B cell (primary cell): ENCODE measurements at regions not wholly inside any gene's neighbourhood (a gene's known extent, or its start where the extent isn't known, plus 50 kb on each side); places are given as distances from the start of the nearest gene placed in this dataset.
A peak's percentile ranks its signal among the peaks of the same experiment; 100 is the strongest.

Source experiments
- ATAC-seq: fragments of 200-7000 bp; cut with Tn5 transposase; one replicate; pipeline ENCODE4 v1.10.0; 2021; ENCODE audit warnings: low read depth, mild to moderate bottlenecking, moderate number of reproducible peaks, moderate library complexity
- CTCF ChIA-PET: fragments of 350-600 bp; sonication (Branson Sonifier 250); formaldehyde crosslinking; loops from one replicate; lab custom pipeline; 2021; ENCODE audit warnings: antibody characterized with exemption, inconsistent platforms; lab: Charles Lee
- POLR2A ChIA-PET: fragments of 350-600 bp; sonication (Branson Sonifier 250); formaldehyde crosslinking; loops from one replicate; lab custom pipeline; 2021; ENCODE audit warnings: antibody characterized with exemption; lab: Charles Lee
- DNase-seq: peaks from one replicate; pipeline ENCODE4 v3.0.0; 2013
- H2AFZ ChIP-seq: 2 replicates; pipeline ENCODE4 v1.6.1; 2012; ENCODE audit warnings: mild to moderate bottlenecking, low read depth, low read length; ENCODE audit not compliant: insufficient read depth, poor library complexity, severe bottlenecking
- H3K27ac ChIP-seq, 2 donors: 1 replicate in 1 of 2; 2 replicates in 1 of 2; pipeline ENCODE4 v1.5.1; 2012 to 2013; ENCODE audit warnings: low read length in 2 of 2, mild to moderate bottlenecking in 2 of 2, moderate library complexity in 1 of 2
- H3K27me3 ChIP-seq, 4 experiments: fragments of 200-600 bp in 1 of 4; sonication (generic) in 1 of 4; replicated peaks in 1 of 4; 1 replicate in 2 of 4; 2 replicates in 2 of 4; pipeline versions ENCODE4 v1.6.1 to v1.7.0; 2013 to 2016; ENCODE audit warnings: low read length in 3 of 4, mild to moderate bottlenecking in 2 of 4, mixed read lengths in 1 of 4, moderate library complexity in 1 of 4; ENCODE audit not compliant: insufficient read depth in 4 of 4, control insufficient read depth in 3 of 4; ENCODE audit errors: control extremely low read depth in 1 of 4
- H3K36me3 ChIP-seq, 2 experiments: replicated peaks in 1 of 2; 1 replicate in 1 of 2; 2 replicates in 1 of 2; pipeline versions ENCODE4 v1.6.1 to v1.7.1; 2013; ENCODE audit warnings: low read length in 1 of 2; ENCODE audit not compliant: insufficient read depth in 2 of 2, control insufficient read depth in 1 of 2; ENCODE audit errors: control extremely low read depth in 1 of 2, extremely low read depth in 1 of 2
- H3K4me1 ChIP-seq, 2 donors: fragments of 200-600 bp in 1 of 2; sonication (generic) in 1 of 2; 1 replicate in 1 of 2; 2 replicates in 1 of 2; pipeline versions ENCODE4 v1.5.1 to v1.6.1; 2013 to 2017; ENCODE audit warnings: low read length in 2 of 2; ENCODE audit not compliant: control insufficient read depth in 2 of 2, insufficient read depth in 2 of 2
- H3K4me2 ChIP-seq: replicated peaks from 2 replicates; pipeline ENCODE3; 2012; ENCODE audit warnings: mild to moderate bottlenecking, low read depth, low read length; ENCODE audit not compliant: poor library complexity, severe bottlenecking
- H3K4me3 ChIP-seq, 5 experiments: fragments of 200-600 bp in 1 of 5; sonication (generic) in 1 of 5; 1 replicate in 3 of 5; 2 replicates in 2 of 5; pipeline versions ENCODE4 v1.5.1 to v1.7.0; 2011 to 2016; ENCODE audit warnings: low read length in 4 of 5, mild to moderate bottlenecking in 4 of 5, low read depth in 2 of 5, control low read depth in 1 of 5, moderate library complexity in 1 of 5; ENCODE audit not compliant: insufficient read depth in 1 of 5; ENCODE audit errors: control extremely low read depth in 1 of 5, extremely low read depth in 1 of 5
- H3K79me2 ChIP-seq: fragments of 200-600 bp; sonication (generic); one replicate; pipeline ENCODE4 v1.6.0; 2016; ENCODE audit warnings: low read length; ENCODE audit not compliant: control insufficient read depth, insufficient read depth
- H3K9ac ChIP-seq: fragments of 200-600 bp; sonication (generic); 2 replicates; pipeline ENCODE4 v1.6.1; 2017; ENCODE audit warnings: mild to moderate bottlenecking, low read length, moderate library complexity
- H3K9me3 ChIP-seq, 3 donors: one replicate each; pipeline versions ENCODE4 v1.6.1 to v1.7.1; 2013; ENCODE audit warnings: low read length in 2 of 3; ENCODE audit not compliant: control insufficient read depth in 2 of 3, insufficient read depth in 1 of 3; ENCODE audit errors: control extremely low read depth in 1 of 3
- H4K20me1 ChIP-seq: 2 replicates; pipeline ENCODE4 v1.6.0; 2012; ENCODE audit warnings: mild to moderate bottlenecking, low read length; ENCODE audit not compliant: insufficient read depth, control insufficient read depth, poor library complexity, severe bottlenecking
- H3K27ac Mint-ChIP-seq: one replicate; pipeline ENCODE4 v1.8.0; 2021; ENCODE audit warnings: mixed read lengths
- H3K27me3 Mint-ChIP-seq: one replicate; pipeline ENCODE4 v1.8.0; 2021; ENCODE audit warnings: mixed read lengths
- H3K4me1 Mint-ChIP-seq: one replicate; pipeline ENCODE4 v1.8.0; 2021; ENCODE audit warnings: mixed read lengths
- H3K4me3 Mint-ChIP-seq: one replicate; pipeline ENCODE4 v1.8.0; 2021; ENCODE audit warnings: mixed read lengths
- H3K9me3 Mint-ChIP-seq: one replicate; pipeline ENCODE4 v1.8.0; 2022; ENCODE audit warnings: mixed read lengths; ENCODE audit not compliant: insufficient read depth
- EZH2 ChIP-seq: IDR thresholded peaks from 2 replicates; pipeline ENCODE4 v1.6.1; 2012; ENCODE audit warnings: borderline replicate concordance, low read depth, mild to moderate bottlenecking, moderate library complexity, low read length; ENCODE audit not compliant: insufficient read depth, poor library complexity, severe bottlenecking
- WGBS: methylation state at CpG from one replicate; pipeline ENCODE4 v1.1.5; 2013; ENCODE audit warnings: missing lambda C conversion rate; ENCODE audit not compliant: insufficient coverage; 5-methylcytosine and 5-hydroxymethylcytosine counted together
- intact Hi-C: fragments of 100-400 bp; cut with micrococcal nuclease; formaldehyde crosslinking; loops from one replicate; pipeline ENCODE4 v1.10.0; 2022
- TF ChIP-seq, protein P1 (sequence below): fragments of 200-600 bp; IDR thresholded peaks from one replicate; pipeline ENCODE4 v1.8.0; 2022; ENCODE audit warnings: antibody characterized with exemption, mild to moderate bottlenecking

DNA sequence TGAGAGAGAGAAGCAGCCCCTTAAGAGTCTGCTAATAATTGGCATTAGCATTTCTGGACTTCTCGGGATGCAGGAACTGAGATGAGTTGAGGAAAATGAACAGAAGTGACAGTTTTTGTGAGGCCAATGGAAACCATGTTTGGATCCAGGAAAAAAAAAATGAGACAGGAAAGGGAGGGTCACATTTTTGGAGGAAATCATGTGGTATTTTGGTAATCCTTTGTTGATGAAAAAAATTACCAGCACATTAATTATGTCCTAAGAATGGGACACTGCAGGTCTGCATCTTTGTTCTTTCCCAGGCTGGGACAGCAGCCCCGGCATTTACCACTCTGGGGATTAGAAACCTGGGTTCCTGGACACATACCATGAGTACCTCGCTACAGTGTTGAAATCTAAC is 109.9 kb upstream of the ZFHX3 start:
- intact Hi-C loops = no loop called here
- Histone ChIP-seq H4K20me1 (no peaks in the 10 kb centered on the region), H3K79me2 (no peaks in the 10 kb centered on the region), H3K4me3 (no peak overlapping the region), H3K36me3 (no peaks in the 10 kb centered on the region), H3K4me1 (peaks cover 7 to 8% of the 10 kb centered on the region in 2 donors), H2AFZ (no peak overlapping the region), H3K9ac (no peak overlapping the region), H3K9me3 (peaks cover 0 to 3% (median 0%) of the 10 kb centered on the region in 3 donors), H3K4me2 (no peak overlapping the region), H3K27me3 (no peaks in the 10 kb centered on the region), H3K27ac (no peak overlapping the region)
- Mint-ChIP-seq H3K27ac (no peak overlapping the region), H3K4me1 (peaks cover 10% of the 10 kb centered on the region), H3K4me3 (no peak overlapping the region), H3K27me3 (peaks cover 9% of the 10 kb centered on the region), H3K9me3 (no peaks in the 10 kb centered on the region)
- ChIA-PET CTCF (no interaction called here), POLR2A (no interaction called here)
- TF ChIP-seq, protein P1, sequence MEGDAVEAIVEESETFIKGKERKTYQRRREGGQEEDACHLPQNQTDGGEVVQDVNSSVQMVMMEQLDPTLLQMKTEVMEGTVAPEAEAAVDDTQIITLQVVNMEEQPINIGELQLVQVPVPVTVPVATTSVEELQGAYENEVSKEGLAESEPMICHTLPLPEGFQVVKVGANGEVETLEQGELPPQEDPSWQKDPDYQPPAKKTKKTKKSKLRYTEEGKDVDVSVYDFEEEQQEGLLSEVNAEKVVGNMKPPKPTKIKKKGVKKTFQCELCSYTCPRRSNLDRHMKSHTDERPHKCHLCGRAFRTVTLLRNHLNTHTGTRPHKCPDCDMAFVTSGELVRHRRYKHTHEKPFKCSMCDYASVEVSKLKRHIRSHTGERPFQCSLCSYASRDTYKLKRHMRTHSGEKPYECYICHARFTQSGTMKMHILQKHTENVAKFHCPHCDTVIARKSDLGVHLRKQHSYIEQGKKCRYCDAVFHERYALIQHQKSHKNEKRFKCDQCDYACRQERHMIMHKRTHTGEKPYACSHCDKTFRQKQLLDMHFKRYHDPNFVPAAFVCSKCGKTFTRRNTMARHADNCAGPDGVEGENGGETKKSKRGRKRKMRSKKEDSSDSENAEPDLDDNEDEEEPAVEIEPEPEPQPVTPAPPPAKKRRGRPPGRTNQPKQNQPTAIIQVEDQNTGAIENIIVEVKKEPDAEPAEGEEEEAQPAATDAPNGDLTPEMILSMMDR = no peak
- TF ChIP-seq EZH2 = no peak
- WGBS = 100% methylated on average over 2 of the region's 3 CpGs
- ATAC-seq (no peak), DNase-seq (no peak)

DNA sequence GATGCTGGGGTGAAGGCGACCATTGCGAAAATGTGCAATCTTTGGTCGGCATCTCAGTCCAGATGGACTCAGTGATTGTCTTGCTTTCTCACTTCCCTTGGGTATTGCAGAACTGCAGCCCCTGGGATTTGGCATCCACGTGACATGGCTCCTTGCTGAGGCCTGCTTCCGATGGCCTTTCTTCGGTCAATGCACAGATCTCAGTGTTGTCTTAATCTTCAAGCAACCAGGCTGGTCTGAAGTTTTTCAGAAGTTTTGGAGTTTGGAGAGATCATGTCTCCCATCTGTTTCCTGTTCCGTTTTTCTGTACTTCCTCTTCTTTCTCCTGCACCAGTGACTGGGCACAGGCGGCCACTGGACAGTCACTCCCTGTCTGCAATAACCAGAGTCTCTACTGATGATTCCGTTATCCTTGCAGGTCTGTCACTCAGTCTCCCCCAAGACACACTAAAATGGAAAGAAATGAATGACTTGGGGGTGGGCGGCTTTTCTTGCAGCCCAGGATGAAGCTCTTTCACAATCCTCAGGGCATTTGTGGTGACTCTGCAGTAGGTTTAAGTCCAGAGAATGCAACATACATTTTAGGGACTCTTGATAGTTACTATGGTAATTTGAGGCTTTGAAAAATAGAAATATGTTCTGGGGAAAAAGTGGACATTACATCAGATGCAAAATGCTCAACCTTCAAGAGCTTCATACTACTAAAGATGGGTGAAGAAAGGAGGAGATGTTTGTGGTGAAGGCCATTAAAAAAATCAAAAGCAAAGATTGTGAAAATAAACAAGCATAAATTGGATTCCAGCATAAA is 106.3 kb upstream of the ZFHX3 start:
- Histone ChIP-seq H3K9me3 (peaks cover 0 to 3% (median 0%) of the 10 kb centered on the region in 3 donors), H3K27ac (no peak overlapping the region), H2AFZ (peak overlapping the region; percentile 44), H3K27me3 (no peaks in the 10 kb centered on the region), H3K4me1 (peaks cover 7 to 8% of the 10 kb centered on the region in 2 donors), H4K20me1 (no peaks in the 10 kb centered on the region), H3K4me3 (no peak overlapping the region), H3K36me3 (no peaks in the 10 kb centered on the region), H3K4me2 (peak overlapping the region; percentile 37), H3K79me2 (no peaks in the 10 kb centered on the region), H3K9ac (no peak overlapping the region)
- peaks cover 32% of the 10 kb centered on the region for H3K27me3 Mint-ChIP-seq
- no peaks in the 10 kb centered on the region for H3K9me3 Mint-ChIP-seq
- POLR2A ChIA-PET = no interaction called here
- CTCF ChIA-PET = no interaction called here
- H3K27ac Mint-ChIP-seq = no peak overlapping the region
- DNase-seq (peak; percentile 5), ATAC-seq (no peak)
- WGBS = 4% methylated on average over 9 of the region's 10 CpGs
- peaks cover 10% of the 10 kb centered on the region for H3K4me1 Mint-ChIP-seq
- H3K4me3 Mint-ChIP-seq = peak overlapping the region; percentile 30
- intact Hi-C loops = no loop called here
- TF ChIP-seq EZH2 = no peak
- TF ChIP-seq, protein P1 = no peak
